Thoracic aorta (tissue), 2 donors: ENCODE measurements at regions not wholly inside any gene's neighbourhood (a gene's known extent, or its start where the extent isn't known, plus 50 kb on each side); places are given as distances from the start of the nearest gene placed in this dataset.

ENCODE experiments used
- ATAC-seq: fragments of 150-250 bp; one replicate; pipeline ENCODE4 v1.8.0; 2017; ENCODE audit warnings: low read depth; ENCODE audit not compliant: insufficient number of reproducible peaks, low FRiP score
- DNase-seq: peaks from one replicate; pipeline ENCODE4 v3.0.0-alpha.2; 2020; ENCODE audit warnings: low spot score
- H3K27ac ChIP-seq, 2 donors: fragments of 200-600 bp; sonication (generic); 1 replicate in 1 of 2; 2 replicates in 1 of 2; pipeline ENCODE4 v1.5.1; 2016; ENCODE audit warnings: mild to moderate bottlenecking in 2 of 2, moderate library complexity in 2 of 2
- H3K27me3 ChIP-seq: fragments of 200-600 bp; sonication (generic); replicated peaks from 2 replicates; pipeline ENCODE4 v1.6.0; 2016; ENCODE audit warnings: mild to moderate bottlenecking; ENCODE audit not compliant: insufficient read depth
- H3K36me3 ChIP-seq: fragments of 200-600 bp; sonication (generic); one replicate; pipeline ENCODE4 v1.5.1; 2016
- H3K4me1 ChIP-seq, 2 donors: fragments of 200-600 bp; sonication (generic); 1 replicate in 1 of 2; 2 replicates in 1 of 2; pipeline versions ENCODE4 v1.5.1 to v1.6.0; 2016; ENCODE audit warnings: low read depth in 2 of 2, mild to moderate bottlenecking in 1 of 2; ENCODE audit not compliant: control insufficient read depth in 1 of 2
- H3K4me3 ChIP-seq: fragments of 200-600 bp; sonication (generic); 2 replicates; pipeline ENCODE4 v1.5.1; 2016; ENCODE audit warnings: mild to moderate bottlenecking
- H3K9me3 ChIP-seq: fragments of 200-600 bp; sonication (generic); 2 replicates; pipeline ENCODE4 v1.5.1; 2016
- TF ChIP-seq, protein P1 (sequence below): fragments of 200-600 bp; sonication (generic); IDR thresholded peaks from one replicate; pipeline ENCODE4 v1.5.1; 2019; ENCODE audit warnings: antibody characterized with exemption

DNA sequence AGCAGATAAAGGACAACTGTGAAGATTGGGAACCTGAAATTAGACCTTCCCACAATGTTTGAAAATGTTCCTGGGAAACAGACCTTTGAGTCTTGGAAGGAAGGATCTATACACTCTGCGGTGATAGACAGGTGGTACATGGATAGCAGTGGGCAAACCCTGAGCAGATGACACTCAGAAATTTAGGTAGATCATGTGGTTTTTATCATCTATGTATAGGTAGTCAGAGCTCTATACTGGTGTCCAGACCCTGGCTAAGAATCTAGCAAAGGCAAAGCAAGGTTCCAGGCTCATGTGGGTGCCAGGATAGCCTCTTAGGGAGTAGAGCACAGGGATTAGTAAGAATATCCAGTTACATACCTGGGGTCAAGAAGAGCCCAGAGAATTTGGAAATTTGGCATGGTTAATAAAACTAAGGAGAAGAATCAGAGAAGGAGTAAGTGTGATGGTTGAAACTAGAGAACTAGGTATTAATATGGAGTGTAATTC is 331.2 kb upstream of the FBXO33 start:
- no peaks in the 10 kb centered on the region for H3K27me3 ChIP-seq
- TF ChIP-seq, protein P1, sequence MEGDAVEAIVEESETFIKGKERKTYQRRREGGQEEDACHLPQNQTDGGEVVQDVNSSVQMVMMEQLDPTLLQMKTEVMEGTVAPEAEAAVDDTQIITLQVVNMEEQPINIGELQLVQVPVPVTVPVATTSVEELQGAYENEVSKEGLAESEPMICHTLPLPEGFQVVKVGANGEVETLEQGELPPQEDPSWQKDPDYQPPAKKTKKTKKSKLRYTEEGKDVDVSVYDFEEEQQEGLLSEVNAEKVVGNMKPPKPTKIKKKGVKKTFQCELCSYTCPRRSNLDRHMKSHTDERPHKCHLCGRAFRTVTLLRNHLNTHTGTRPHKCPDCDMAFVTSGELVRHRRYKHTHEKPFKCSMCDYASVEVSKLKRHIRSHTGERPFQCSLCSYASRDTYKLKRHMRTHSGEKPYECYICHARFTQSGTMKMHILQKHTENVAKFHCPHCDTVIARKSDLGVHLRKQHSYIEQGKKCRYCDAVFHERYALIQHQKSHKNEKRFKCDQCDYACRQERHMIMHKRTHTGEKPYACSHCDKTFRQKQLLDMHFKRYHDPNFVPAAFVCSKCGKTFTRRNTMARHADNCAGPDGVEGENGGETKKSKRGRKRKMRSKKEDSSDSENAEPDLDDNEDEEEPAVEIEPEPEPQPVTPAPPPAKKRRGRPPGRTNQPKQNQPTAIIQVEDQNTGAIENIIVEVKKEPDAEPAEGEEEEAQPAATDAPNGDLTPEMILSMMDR, result no peak
- ATAC-seq (no peak), DNase-seq (no peak)
- H3K9me3 ChIP-seq, result no peaks in the 10 kb centered on the region
- peaks cover 0 to 6% of the 10 kb centered on the region in 2 donors for H3K4me1 ChIP-seq
- H3K4me3 ChIP-seq, result no peak overlapping the region
- no peak overlapping the region for H3K27ac ChIP-seq
- H3K36me3 ChIP-seq, result no peaks in the 10 kb centered on the region

DNA sequence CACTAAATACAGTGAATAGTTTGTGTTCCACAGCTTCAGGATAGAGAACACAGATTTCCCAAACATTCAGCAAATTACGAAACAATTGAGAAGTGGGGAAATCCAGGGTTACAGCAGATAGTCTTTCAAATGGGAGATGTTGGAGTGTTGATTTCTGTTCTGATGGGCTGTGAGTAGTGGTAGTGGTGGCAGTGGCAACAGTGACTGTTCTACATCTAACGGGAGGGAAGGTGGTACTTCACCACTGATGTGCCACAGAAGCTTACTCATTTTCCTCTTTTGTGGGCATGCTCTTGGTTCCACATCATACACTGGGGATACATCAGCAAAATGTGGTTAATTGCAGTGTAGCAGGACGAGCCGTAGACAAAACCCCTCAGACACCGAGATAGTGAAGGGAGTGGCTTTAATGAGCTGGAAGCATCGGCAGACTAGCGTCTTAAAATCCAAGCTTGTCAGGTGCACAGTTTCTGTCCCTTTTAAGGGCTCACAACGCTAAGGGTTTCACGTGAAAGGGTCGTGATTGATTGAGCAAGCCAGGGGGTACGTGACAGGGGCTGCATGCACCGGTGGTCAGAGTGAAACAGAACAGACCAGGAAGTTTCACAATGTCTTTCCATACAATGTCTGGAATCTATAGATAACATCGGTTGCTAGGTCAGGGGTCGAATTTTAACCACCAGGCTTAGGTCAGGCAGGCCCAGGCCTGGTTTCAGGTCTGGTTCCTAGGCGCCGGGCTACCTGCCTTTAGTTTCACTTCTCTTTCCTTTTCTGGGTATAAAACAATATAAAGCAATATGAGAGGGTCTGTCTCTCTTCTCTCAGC is 330.6 kb upstream of the FBXO33 start:
- H3K27me3 ChIP-seq, result no peaks in the 10 kb centered on the region
- H3K4me1 ChIP-seq, result peaks cover 0 to 6% of the 10 kb centered on the region in 2 donors
- no peaks in the 10 kb centered on the region for H3K9me3 ChIP-seq
- DNase-seq (no peak), ATAC-seq (no peak)
- no peaks in the 10 kb centered on the region for H3K36me3 ChIP-seq
- no peak overlapping the region for H3K4me3 ChIP-seq
- TF ChIP-seq, protein P1, result no peak
- no peak overlapping the region for H3K27ac ChIP-seq

GRCh38 chr14:39755269-39755878 is 323.1 kb upstream of the FBXO33 start:
- Histone ChIP-seq H3K4me1 (no peaks in the 10 kb centered on the region), H3K27me3 (no peaks in the 10 kb centered on the region), H3K9me3 (no peaks in the 10 kb centered on the region), H3K4me3 (no peak overlapping the region), H3K27ac (no peak overlapping the region), H3K36me3 (no peaks in the 10 kb centered on the region)
- DNase-seq, result no peak
- no peak for ATAC-seq
- TF ChIP-seq, protein P1, result no peak

- DNase-seq, result no peak
- no peaks in the 10 kb centered on the region for H3K27me3 ChIP-seq
- no peaks in the 10 kb centered on the region for H3K9me3 ChIP-seq
- TF ChIP-seq, protein P1, result no peak
- no peak for ATAC-seq
- H3K36me3 ChIP-seq, result no peaks in the 10 kb centered on the region
- H3K4me1 ChIP-seq, result peaks cover 0 to 29% of the 10 kb centered on the region in 2 donors
- peak overlapping the region; percentile 14 to 55 for H3K27ac ChIP-seq
- no peak overlapping the region for H3K4me3 ChIP-seq
Observed at GRCh38 chr14:39740454-39740853, 308.2 kb upstream of the FBXO33 start.

DNA sequence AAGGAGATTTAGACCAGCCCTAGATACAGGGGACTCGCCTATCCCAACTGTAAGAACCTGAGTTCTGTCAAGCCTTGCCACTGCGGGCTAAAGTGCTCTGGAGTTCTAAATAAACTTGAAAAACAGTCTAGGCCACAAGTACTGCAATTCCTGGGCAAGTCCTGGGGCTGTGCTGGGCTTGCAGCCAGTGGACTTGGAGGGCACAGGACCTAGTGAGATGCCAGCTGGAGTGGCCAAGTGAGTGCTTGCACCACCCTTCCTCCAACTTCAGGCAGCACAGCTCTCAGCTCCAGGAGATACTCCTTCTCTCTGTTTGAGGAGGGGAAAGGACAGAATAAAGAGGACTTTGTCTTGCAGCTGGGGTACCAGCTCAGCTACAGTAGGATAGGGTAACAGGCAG is 307.6 kb upstream of the FBXO33 start:
- Histone ChIP-seq H3K27ac (peak overlapping the region; percentile 14 to 55), H3K36me3 (no peaks in the 10 kb centered on the region), H3K4me3 (no peak overlapping the region), H3K27me3 (no peaks in the 10 kb centered on the region), H3K4me1 (peaks cover 0 to 29% of the 10 kb centered on the region in 2 donors), H3K9me3 (no peaks in the 10 kb centered on the region)
- TF ChIP-seq, protein P1, result no peak
- DNase-seq, result peak; percentile 12
- ATAC-seq, result no peak
